ENCODE measurements at regions not wholly inside any gene's neighbourhood (a gene's known extent, or its start where the extent isn't known, plus 50 kb on each side); places are given as distances from the start of the nearest gene placed in this dataset.

GRCh38 chr12:88299567-88300101 lies 157.5 kb downstream of the TMTC3 start:
- no peak for TF ChIP-seq CTCF (IDR thresholded peaks at IDR 0.05)
- no peak for TF ChIP-seq ZFX (IDR thresholded peaks at IDR 0.05; ENCODE audit: borderline replicate concordance)

All from 22Rv1 (cell line).